ENCODE measurements at regions not wholly inside any gene's neighbourhood (a gene's known extent, or its start where the extent isn't known, plus 50 kb on each side); places are given as distances from the start of the nearest gene placed in this dataset.
"Not testable (repeated sequence)": the region's sequence is repeated elsewhere in the genome, so short reads cannot be mapped to it uniquely, and the experiment has no call there.

DNA sequence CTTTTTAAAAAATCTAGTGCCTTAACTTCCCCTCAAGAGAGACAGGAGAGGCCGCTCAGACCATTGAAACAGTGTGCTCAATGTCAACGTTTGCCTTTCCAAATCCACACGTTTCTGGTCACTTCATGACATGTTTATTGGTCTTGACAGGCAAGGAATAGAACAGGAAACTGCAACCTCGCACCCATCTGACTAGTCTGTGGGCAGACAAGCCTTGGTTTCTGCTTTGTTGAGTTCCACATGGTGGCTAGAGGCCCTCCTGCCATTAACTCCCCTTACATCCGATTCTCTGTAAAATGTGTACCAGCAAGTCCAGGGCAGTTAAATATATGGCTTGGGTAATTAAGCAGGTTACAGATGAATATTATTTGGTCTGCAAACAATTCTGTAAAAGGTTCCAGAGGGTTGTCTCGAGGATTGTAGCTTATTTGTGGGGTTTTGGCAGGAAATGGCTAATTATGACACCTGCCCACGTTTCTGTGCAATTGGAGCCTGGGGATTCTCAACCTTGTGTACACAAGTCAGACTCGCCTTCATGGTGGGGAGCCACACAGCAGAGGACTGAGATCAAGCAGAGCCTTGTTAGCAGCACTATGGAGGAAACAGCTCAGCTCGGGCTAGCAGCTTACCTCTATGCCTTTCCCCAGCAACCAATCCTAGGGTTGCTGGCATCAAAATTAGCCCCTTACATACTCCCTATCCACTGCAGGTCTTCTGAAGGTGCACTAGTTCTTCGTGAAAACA lies 317.5 kb upstream of the IGF1R start:
- no peak for DNase-seq

DNA sequence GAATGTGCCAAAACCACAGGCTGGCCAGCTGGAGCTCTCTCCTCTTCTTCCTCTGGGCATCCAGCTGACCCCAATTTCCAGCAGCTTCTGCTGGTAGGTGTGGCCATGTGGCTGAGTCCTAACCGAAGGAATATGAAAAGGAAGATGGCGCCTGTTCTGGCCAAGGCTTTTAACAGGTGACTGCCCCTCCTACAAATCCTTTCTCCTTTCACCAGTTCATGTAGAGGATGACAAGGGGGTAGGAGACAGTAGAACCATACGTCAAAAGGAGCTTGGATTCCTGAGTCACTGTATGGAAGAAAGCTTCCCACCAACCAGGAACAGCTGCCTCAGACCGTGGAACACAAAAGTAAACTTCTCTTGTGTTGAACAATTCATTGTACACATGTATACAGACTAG lies 316.7 kb upstream of the IGF1R start:
- no peak for DNase-seq

DNA sequence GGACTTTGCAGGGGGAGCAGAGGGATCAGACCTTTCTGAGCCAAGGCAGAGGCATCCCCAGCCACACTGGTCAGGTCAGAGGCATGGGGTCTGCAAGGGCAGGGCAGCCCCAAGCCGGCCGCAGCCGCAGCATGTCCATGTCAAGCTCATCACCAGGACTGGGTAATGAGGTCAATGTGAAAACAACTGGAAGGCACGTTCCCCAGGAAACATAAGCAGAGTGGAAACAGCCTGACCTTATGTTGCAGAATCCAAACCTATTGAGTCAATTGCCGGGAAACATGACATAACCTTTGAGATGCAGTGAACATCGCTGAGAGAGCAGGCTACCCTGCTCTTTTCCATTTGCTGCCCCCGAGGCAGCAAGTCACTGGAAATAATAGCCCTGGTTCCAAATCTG lies 315.1 kb upstream of the IGF1R start:
- DNase-seq: no peak

DNA sequence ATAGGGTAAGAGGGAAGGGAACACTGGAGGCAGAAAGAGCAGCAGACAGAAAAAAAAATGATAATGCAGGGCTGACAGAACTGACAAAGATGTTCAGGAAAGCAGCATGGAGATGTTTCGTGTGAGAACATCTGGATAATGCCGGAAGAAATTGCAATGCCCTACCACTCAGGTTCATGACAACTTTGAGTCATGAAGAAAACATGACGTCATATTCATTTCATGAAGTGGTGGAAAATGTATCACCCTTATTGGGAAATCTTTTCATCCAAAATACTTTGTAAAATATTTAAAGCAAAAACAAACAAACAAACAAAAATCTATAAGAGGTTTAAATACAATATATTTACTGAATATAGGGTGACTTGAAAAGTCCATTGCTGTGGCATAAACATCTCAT lies 305.4 kb upstream of the IGF1R start:
- no peak for DNase-seq

DNA sequence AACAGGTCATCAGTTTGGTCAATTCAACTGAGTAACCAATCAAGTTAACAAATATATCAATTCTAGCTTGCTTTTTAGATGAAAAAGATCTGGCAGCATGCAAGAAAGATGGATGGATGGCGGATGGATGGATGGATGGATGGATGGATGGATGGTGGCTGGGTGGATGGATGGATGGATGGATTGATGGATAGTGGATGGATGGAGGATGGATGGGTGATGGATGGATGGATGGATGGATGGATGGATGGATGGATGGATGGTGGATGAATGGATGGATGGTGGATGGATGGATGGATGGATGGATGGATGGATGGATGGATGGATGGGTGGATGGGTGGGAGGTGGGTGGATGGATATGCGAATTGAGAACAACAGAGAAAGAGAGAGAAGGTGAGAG lies 303.7 kb upstream of the IGF1R start:
- DNase-seq: no peak

DNA sequence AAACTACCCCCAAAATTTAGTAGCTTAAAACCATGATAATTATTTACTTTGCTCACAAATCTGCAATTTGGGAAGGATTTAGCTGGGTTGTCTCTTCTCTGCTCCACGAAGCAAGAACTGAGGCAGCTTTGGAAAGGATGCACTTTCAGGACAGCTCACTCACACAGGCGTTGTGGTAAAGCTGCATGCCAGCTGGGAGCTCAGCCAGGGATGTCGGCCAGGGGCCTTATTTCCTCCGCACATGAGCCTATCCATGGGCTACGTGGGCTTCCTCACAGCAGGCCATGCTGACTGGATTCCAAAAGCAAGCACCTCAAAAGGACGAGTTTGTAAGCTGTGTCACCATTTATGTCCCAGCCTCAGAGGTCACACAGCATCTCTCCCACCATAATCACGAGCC lies 301.3 kb upstream of the IGF1R start:
- DNase-seq: no peak

DNA sequence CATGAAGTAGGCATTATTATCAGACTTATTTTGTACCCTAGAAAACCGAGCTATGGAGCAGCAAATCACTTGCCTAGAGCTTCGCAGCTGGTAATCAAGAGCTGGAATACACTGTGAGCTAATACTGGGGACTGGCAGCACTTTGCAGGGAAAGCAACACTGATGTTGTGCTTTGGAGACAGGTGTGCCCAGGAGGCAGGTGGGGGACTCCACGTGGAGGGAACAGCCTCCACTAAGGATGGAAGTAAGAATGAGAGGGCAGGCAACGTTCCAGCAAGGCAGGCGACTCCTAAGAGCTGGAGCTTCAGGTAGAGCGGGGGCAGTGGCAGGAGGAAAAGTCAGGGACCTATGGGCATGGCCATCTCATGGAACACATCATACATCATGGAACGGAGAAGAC lies 300.5 kb upstream of the IGF1R start:
- DNase-seq: no peak

DNA sequence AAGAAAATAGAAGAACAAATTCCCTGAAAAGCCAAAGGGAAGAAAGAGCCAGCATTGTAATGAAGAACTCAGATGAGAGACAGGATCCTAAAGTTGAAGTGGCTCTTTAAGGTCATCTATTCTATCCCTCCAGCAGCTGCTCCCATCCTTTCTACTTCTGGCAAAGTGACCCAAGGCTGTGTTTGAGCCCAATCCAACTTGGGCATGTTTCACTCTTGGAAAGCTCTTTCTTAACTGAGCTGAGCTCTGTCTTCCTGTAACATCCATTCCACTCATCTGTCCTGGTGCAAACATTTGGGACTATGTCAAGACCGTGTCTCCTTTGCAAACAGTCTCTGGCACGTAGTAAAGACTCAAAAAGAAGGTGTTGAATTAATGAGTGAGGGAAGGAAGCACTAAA lies 298.1 kb upstream of the IGF1R start:
- DNase-seq: no peak

DNA sequence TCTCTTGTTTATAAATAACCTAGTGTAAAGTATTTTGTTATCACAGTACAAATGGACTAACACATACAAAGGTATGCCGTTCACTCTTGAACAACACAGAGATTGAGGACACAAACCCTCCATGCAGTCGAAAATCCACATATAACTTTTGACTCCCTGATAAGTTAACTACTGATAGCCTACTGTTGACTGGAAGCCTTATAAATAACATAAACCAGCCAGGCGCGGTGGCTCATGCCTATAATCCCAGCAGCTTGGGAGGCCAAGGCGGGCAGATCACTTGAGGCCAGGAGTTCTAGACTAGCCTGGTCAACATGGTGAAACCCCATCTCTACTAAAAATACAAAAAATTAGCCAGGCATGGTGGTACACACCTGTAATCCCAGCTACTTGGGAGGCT lies 290.1 kb upstream of the IGF1R start:
- DNase-seq: not testable (repeated sequence)

DNA sequence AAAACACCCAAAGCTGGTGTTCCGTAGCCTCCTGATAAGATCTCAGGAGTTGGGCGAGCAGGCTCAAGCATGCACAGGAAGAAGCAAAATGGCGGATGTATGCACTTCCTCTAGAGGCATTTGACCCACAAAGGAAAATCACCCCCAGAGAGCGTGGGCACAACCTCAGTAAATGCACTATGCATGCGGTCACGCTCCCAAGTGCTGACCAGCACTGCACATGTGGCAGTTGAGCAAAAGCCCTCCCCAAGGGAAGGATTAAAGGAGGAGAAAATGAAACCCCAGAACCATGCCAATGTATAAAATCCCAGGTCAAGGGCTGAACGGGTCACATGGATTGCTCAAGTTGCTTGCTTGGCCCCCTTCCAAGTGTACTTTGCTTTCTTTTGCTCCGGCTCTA lies 289.4 kb upstream of the IGF1R start:
- DNase-seq: no peak

DNA sequence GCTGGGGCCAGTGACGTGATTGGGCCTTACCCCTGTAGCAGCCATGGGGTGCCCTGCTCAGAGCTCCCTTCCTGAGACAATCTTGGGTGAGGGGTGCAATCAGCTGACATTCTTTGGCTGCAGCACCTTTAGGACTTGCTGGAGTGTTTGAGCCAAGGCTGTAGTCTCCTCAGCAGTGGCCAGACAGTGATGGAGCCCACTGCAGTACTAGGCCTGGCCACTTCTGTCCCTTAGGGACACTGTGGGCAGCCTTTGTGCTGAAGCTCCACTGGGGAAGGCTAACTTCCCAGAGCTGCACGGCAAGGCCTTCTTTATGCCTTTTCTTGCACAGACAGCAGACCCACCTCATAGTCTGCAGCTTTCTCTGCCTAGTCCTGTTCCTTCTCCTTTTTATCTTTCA lies 284.9 kb upstream of the IGF1R start:
- no peak for DNase-seq

DNA sequence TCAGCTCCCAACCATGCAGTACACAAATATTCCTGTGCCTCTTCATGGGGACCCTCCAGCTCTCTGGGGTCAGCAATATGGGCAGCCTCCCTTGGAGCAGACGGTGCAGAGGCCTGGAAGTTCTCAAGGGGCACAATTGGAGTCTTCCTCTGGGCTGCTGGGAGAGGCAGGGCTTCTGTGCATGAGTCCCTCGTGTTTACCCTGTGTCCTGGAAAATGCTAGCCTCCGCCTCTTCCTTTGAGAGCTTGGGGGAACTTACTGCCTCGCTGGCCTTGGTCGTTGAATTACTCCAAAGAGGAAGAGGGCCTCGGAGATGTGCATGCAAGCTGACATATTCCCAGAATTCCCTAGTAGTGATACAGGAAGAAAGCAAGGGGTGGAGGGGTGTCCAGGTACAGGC lies 284.4 kb upstream of the IGF1R start:
- DNase-seq: no peak

DNA sequence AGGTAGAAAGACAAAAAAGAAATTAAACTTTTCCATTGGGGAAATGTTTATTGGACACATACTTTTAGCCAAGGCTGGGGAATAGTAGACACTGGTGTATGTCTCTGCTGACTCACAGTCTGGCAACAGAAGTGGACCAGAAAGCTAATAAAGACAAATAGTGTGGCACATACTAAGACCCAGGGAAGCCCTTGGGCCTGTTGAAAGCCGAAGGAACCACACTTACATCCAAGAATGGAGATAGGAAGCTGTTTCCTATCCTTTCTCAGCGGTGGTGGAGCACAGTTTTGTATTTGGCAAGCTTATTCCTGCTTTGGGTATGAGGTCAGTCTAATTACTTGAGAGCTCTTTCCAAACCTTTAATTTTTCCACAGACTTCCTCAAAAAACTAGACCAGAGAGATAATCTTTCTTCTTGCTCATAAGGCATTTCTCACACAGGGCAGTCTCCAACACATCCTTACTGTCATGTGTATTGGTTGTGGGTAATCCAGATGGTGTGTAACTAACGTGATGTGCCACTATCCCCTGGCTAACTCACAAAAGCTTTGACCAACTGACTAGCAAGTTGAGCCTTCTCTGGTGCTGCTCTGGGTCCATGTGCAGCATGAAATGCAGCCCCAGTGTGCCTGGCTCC lies 279.1 kb upstream of the IGF1R start:
- DNase-seq: no peak

DNA sequence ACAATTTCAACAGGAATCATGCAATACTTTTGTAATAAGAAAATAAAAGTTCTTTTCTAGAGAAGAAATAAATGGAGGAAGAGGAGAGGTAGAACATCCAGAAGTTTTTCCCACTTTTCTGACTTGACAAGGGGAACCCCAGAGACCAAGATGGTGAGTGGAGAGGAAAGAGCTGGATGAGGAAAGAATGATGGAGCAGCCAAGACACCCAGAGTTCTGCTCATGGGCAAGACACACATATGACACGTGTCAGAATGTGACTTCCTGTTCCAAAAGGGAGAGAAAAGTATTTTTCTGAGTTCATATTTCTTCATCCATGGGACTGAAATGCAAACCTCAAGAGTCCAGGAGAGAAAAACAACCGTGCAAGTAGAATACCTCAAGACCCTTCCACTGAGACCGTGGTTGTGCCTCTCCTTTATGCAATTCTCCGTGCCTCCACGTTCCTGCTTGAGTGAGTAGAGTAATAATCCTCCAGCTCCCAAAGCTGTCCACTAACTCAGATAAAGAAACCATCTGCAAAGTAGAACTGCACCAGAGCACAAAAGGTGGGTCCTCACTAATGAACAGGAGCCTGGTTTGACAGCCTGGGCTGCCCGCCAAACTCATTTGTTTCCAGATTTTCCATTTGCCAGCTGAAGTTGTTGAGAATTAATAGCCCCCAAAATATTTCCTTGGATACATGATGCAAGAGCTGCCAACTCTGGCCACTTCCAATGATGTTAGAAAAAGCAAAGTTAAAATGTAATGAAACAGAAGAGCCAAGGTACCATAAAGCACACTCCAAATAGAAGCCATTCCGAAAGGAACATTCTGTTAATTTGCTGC lies 272.6 kb upstream of the IGF1R start:
- DNase-seq: no peak

DNA sequence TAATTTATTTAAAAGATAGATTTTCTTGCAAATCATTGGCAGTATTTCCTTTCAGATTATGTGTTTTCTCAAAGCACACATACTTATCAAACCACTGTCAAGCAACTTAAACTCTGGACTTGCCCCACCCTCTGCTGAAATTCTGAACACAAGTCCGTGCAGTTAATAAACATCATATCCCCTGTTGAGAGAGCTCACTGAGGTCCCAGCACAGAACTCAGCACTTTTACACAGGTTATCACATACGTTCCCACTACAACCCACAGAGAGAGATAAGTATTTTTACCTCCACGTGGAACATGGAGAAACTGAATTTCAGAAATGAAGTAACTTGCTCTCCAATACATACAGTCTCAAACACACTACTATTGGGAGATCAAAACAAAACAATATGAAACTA lies 267.6 kb upstream of the IGF1R start:
- no peak for DNase-seq

DNA sequence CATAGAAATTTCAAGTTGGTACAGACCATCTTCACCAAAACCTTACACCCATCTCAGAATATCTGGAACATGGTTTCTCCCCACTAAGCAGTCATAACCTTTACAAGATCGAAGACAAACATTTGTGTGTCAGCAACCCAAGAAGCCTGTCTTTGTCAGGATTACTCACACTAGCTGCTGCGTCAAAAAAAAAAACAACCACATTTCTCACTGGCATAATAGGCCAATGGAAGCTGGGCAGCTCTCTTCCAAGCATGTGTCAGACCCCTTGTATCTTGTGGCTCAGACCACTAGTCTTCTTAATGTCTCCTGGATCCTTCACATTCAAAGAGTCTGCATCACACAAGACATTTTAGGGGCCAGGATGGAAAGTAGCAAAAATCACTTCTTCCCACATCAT lies 266.9 kb upstream of the IGF1R start:
- DNase-seq: no peak

DNA sequence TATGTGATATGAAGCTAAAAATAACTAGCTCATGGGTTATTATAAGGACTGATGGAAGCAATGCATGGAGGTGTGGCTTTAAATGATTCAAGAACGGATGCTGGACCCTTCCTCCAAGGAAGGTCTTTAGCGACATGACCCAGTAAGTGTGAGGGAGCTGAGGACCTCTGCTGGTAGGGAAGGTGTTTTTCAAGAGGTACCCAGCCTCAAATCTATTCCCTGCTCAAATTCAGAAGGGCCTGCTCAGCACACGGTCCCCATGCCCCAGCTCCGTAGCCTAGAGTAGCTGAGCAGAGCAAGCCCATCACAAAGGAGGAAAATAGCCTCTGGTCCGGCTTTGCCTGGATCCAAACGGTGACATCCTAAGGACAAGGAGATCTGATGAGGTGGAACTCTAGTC lies 266.2 kb upstream of the IGF1R start:
- DNase-seq: no peak

DNA sequence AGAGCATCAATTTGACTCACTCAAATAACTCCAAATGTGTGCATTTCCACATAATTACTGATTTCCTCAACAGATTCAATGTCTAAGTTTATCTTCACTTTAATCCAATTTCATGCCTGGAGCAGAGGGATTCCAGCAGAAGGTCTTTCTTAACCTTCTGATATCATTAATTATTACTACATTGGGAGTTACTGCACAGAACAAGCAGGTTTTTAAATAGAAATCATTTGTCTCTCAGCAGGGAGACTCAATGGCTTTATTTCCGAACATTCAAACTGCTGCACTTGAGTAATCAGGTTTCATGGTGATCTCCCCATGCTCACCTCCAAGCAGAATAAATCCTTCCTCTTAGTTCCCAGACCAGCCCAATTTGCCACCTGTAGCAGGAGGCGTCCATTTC lies 264.8 kb upstream of the IGF1R start:
- DNase-seq: no peak

DNA sequence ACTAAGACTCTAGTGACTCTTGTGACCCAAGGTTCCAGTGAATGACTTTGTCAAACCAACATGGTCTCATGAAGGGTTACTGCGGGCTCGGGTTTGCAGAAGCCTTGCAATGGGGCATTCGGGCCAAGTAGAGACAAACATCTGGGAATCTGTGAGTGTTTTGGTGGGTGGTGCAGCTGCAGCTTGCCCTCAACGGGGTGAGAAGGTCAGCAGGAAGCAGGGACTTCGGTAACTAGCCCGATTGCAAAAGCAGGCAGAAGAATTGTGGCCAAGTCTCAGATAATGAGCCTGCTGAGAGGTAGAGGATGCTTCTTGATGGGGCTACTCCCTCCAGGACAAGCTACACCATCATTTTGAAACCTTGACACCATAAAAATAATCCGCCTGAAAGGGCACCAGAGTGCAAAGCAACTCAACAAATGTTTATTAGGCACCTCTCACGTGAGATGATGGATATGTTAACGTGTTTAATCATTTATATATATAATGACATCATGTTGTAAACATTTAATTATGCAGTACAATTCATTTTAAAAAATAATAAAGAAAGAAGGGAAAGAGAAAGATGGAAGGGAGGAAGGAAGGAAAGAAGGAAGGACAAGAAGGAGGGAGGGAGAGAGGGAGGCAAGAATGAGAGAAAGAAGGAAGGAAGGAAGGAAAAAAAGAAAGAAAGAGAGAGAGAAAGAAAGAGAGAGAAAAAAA lies 263.9 kb upstream of the IGF1R start:
- no peak for DNase-seq

DNA sequence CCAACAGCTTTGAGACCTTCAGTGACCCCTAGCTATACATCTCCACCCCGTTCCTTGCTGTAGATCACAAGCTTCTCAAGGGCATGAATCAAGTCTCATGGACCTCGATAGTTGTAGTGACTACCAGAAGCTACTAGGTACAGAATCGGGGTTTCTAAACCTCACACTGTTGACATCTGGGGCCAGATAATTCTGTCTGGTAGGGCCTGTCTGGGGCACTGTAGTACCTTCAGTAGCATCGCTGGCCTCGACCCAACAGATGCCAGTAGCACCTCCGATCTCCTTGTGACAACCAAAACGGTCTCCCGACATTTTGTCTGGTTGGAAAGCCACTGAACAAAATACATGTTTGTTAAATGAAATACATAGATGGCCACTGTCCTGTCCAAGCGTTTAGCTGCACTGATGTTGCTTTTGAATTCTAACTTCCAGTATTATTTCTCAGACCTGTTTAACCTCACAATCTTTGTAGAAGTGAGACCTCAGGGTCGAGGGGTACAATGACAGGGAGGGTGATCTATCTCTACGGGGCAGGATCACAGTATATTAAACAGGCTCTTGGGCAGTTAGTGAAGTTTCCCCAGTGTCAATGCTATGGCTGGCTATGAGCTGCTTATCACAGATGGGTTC lies 262.5 kb upstream of the IGF1R start:
- no peak for DNase-seq

DNA sequence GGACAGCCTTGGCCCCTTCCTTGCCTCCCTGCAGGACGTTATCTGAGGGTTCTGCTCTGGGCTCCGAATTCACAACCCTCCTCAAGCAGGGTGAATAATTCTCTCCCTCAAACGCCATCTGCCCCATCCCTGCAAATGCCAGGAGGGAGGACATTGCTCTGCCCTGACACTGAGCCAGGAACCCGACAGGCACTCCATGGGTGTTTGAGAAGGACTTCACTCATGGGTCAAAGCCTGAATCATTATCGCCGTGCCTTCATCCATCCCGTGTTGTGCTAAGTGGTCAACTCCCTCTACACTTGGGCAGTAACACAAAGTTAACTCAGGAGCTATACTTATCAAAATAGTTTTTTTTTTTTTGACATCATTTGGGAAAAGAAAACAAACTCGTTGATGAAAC lies 261.8 kb upstream of the IGF1R start:
- no peak for DNase-seq

DNA sequence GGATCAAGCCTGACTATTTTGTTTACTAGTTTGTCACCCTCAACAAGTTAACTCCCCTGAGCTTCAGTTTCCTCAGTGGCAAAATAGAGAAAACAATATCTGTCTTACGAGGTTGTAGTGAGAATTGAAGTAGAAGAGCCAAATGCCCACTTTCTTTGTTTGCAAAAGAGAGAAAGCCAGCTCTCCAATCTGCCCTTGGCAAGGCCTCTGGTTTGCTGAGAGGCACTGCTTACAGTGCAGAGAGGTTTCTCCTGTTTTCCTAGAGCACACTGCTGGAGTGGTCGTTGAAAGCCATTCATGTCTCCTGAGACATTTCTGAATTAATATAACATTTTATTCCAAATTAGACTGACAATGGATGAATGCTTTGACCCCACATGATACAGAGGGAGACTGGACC lies 260.5 kb upstream of the IGF1R start:
- DNase-seq: no peak

DNA sequence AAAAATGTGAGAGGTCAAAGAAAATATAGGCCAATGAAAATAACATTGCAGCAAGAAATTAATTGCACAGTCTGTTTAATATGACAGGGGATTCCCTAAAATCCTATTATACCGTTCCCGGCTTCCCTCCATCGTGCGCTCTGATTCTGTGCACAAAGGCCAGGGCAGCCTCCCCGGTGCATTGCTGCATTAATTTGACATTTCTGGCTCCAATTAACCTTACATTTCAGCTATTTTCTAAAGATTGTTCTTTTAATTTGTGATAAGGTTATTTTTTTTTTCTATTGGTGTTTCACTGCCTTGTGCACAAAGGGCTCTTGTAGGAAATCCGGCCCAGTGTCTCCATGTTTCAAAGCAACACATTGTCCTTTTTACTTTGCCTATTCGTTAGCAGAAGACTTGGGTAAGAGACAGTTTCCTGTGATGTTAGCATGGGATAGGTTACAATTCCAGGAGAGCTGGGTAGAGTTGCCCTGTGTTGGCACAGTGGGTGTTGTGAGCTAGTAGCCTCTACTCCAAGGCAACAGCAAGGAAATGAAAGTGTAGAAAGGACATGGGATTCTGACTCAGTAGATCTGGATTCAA lies 257.3 kb upstream of the IGF1R start:
- no peak for DNase-seq

Measured in NCI-H226 (cell line).